Ishikawa (cell line): ENCODE measurements at regions not wholly inside any gene's neighbourhood (a gene's known extent, or its start where the extent isn't known, plus 50 kb on each side); places are given as distances from the start of the nearest gene placed in this dataset.

ENCODE experiments used
- CEBPB ChIP-seq: IDR thresholded peaks from 2 replicates; pipeline ENCODE4 v1.6.1; 2012
- CREB1 ChIP-seq: IDR thresholded peaks from 2 replicates; pipeline ENCODE4 v1.6.1; 2012; ENCODE audit warnings: low read depth
- EGR1 ChIP-seq: IDR thresholded peaks from 2 replicates; pipeline ENCODE4 v1.6.1; 2012
- EP300 ChIP-seq: IDR thresholded peaks from 2 replicates; pipeline ENCODE4 v1.6.1; 2012; ENCODE audit warnings: borderline replicate concordance
- FOXM1 ChIP-seq: IDR thresholded peaks from 2 replicates; pipeline ENCODE4 v1.6.1; 2012; ENCODE audit warnings: low read depth, borderline replicate concordance
- NFIC ChIP-seq: IDR thresholded peaks from 2 replicates; pipeline ENCODE4 v1.6.1; 2012
- RAD21 ChIP-seq: IDR thresholded peaks from 2 replicates; pipeline ENCODE4 v1.6.1; 2012; ENCODE audit warnings: low read depth
- REST ChIP-seq: IDR thresholded peaks from 2 replicates; pipeline ENCODE4 v1.6.1; 2012; ENCODE audit warnings: low read depth, mild to moderate bottlenecking
- TAF1 ChIP-seq: IDR thresholded peaks from 2 replicates; pipeline ENCODE4 v1.6.1; 2012; ENCODE audit warnings: low read depth, mild to moderate bottlenecking
- TCF12 ChIP-seq: IDR thresholded peaks from 2 replicates; pipeline ENCODE4 v1.6.1; 2012; ENCODE audit warnings: low read depth
- TEAD4 ChIP-seq: IDR thresholded peaks from 2 replicates; pipeline ENCODE4 v1.6.1; 2012
- YY1 ChIP-seq: IDR thresholded peaks from 2 replicates; pipeline ENCODE4 v1.6.1; 2012; ENCODE audit warnings: low read depth
- ZBTB7A ChIP-seq: IDR thresholded peaks from 2 replicates; pipeline ENCODE4 v1.6.1; 2012; ENCODE audit warnings: low read depth
- TF ChIP-seq, protein P1 (sequence below): IDR thresholded peaks from 2 replicates; pipeline ENCODE4 v1.6.1; 2012
- TF ChIP-seq, protein P2 (sequence below): IDR thresholded peaks from 2 replicates; pipeline ENCODE4 v1.6.1; 2012

DNA sequence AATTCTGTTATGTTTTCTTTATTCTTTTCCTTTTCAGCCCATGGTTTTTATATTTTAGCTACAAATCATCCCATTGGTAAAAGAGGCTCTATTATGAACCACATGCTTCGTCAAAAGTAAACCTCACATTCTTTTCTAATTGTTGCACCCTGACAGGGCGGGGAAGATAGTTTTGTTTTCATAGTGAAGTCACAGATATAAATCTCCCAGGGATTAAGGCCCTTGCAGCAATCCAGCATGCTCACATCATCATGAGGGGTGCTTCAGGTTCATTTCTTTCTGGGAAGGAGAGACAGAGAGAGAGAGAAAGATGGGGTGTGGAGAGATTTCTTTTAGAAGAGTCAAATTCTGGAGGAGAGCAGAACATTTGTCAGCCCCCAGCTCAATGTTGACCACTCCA lies 124.5 kb upstream of the CDC42EP3 start:
- 0 out of 2 replicates have a peak, but pooled peaks have one; percentile 10 for TF ChIP-seq EP300
- no peak for TF ChIP-seq ZBTB7A
- TF ChIP-seq NFIC: no peak
- no peak for TF ChIP-seq TAF1

DNA sequence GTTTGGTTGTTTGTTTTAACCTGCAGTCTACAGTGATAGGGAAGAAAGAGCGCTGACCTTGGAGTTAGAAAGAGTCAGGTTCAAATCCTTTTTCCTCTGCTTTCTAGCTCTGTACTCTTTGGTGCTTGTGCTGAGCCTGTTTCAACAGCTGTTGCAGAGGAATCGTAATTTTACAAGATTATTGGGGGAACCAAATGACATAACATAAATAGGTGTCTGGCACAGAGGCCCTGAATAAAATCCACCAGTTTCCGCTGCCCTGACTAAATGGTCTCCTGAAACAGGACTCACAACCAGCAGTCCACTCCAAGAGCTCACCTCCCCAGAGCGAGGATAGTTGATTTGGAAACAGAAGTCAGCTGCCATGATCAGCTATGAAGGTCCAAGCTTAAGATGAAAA lies 125.0 kb upstream of the CDC42EP3 start:
- TF ChIP-seq RAD21 (no peak), FOXM1 (no peak), CREB1 (no peak), ZBTB7A (no peak), CEBPB (no peak), TCF12 (no peak), EGR1 (no peak), EP300 (no peak), NFIC (no peak), YY1 (no peak), TEAD4 (no peak), TAF1 (no peak), REST (no peak)
- TF ChIP-seq, protein P1, sequence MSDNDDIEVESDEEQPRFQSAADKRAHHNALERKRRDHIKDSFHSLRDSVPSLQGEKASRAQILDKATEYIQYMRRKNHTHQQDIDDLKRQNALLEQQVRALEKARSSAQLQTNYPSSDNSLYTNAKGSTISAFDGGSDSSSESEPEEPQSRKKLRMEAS: no peak
- TF ChIP-seq, protein P2, sequence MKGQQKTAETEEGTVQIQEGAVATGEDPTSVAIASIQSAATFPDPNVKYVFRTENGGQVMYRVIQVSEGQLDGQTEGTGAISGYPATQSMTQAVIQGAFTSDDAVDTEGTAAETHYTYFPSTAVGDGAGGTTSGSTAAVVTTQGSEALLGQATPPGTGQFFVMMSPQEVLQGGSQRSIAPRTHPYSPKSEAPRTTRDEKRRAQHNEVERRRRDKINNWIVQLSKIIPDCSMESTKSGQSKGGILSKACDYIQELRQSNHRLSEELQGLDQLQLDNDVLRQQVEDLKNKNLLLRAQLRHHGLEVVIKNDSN: no peak

DNA sequence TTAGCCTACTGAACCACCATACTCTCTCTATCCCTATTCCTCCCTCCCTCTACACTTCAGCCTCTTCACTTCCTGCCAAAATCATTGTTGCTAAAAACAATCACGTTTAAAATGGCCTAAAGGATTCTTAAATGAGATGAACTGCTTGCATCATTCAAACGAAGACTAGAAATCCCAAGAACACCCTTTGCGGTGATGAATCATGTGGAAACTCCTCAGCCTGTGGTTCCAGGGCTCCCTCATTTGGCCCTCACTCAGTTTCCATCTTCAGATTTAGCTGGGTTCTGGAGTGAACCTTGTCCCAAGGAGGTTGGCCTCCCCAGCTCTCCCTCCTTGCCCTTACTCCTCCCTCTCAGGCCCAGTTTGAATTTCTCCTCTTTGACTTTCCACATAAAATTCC lies 125.6 kb upstream of the CDC42EP3 start:
- TF ChIP-seq TEAD4: no peak
- TF ChIP-seq TAF1: no peak
- no peak for TF ChIP-seq RAD21

GRCh38 chr2:37798315-37799005 lies 126.6 kb upstream of the RMDN2 start:
- no peak for TF ChIP-seq ZBTB7A
- no peak for TF ChIP-seq EGR1
- TF ChIP-seq NFIC: no peak
- no peak for TF ChIP-seq CREB1
- TF ChIP-seq FOXM1: no peak
- no peak for TF ChIP-seq EP300
- TF ChIP-seq, protein P1: no peak
- TF ChIP-seq CEBPB: no peak
- TF ChIP-seq, protein P2: no peak
- no peak for TF ChIP-seq TCF12
- TF ChIP-seq TAF1: no peak
- TF ChIP-seq RAD21: no peak
- no peak for TF ChIP-seq YY1
- TF ChIP-seq REST: no peak
- no peak for TF ChIP-seq TEAD4

DNA sequence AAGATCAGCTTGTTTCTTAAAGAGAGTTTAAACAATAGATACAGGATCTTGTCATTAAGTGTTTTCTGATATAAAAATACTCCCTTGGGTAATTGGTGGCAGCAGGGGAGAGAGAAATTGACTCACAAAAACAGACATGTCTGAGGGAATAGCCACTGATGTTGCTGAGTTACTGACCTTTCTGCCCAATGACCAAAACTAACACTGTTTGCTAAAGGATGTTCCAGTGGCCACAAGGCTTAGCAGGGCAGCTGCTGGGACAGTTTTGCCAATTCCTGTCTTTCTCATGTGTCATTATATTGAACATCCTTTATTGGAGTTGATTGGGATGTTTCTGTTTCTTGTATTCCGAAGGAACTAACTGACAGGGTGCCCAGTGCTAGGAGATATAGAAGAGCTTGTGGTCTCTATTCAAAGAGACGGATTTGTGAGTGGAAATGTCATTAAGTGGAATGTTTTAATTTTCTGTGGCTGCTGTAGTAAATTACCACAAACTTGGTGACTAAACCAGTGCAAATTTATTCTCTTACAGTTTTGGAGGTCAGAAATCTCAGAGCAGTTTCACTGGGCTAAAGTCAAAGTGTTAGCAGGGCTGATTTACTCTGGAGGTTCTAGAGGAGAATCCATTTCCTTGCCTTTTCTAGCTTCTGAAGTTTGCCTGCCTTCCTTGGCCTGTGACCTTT lies 124.8 kb upstream of the RMDN2 start:
- TF ChIP-seq YY1 (no peak), CEBPB (no peak), REST (no peak), ZBTB7A (no peak), TAF1 (no peak), TCF12 (no peak), EP300 (no peak), EGR1 (no peak), RAD21 (no peak), FOXM1 (no peak), CREB1 (no peak), NFIC (no peak), TEAD4 (no peak)
- TF ChIP-seq, protein P1: no peak
- TF ChIP-seq, protein P2: no peak
